ENCODE measurements at regions not wholly inside any gene's neighbourhood (a gene's known extent, or its start where the extent isn't known, plus 50 kb on each side); places are given as distances from the start of the nearest gene placed in this dataset.

GRCh38 chrX:26871967-26872366 is 591.2 kb downstream of the PPP4R3C start:
- DNase-seq (ENCODE audit: low read depth, low spot score), result no peak
- no peak for TF ChIP-seq CTCF (IDR thresholded peaks at IDR 0.05; ENCODE audit: low read depth, low read length)
- no peak overlapping the region for H3K4me3 ChIP-seq (ENCODE audit: low read depth, low read length)
- in situ Hi-C loops (cut with HindIII; ENCODE audit: low sequenced_read_pairs), result no loop called here

- peak; percentile 34 for DNase-seq (ENCODE audit: low read depth, low spot score)
- TF ChIP-seq CTCF (IDR thresholded peaks at IDR 0.05; ENCODE audit: low read depth, low read length), result peak; percentile 36
- H3K4me3 ChIP-seq (ENCODE audit: low read depth, low read length), result no peak overlapping the region
- in situ Hi-C loops (cut with HindIII; ENCODE audit: low sequenced_read_pairs), result no loop called here
These were observed 611.2 kb downstream of the PPP4R3C start for GRCh38 chrX:26851981-26852380.

- in situ Hi-C loops (cut with HindIII; ENCODE audit: low sequenced_read_pairs), result no loop called here
- H3K4me3 ChIP-seq (ENCODE audit: low read depth, low read length), result no peak overlapping the region
- peak; percentile 28 for DNase-seq (ENCODE audit: low read depth, low spot score)
- TF ChIP-seq CTCF (IDR thresholded peaks at IDR 0.05; ENCODE audit: low read depth, low read length), result no peak
These were observed 614.6 kb downstream of the PPP4R3C start for GRCh38 chrX:26848511-26848910.

GRCh38 chrX:26845056-26845455 is 618.1 kb downstream of the PPP4R3C start:
- H3K4me3 ChIP-seq (ENCODE audit: low read depth, low read length), result no peak overlapping the region
- in situ Hi-C loops (cut with HindIII; ENCODE audit: low sequenced_read_pairs), result no loop called here
- DNase-seq (ENCODE audit: low read depth, low spot score), result peak; percentile 68
- TF ChIP-seq CTCF (IDR thresholded peaks at IDR 0.05; ENCODE audit: low read depth, low read length), result no peak

GRCh38 chrX:26822448-26822847 is 606.5 kb downstream of the MAGEB5 start:
- H3K4me3 ChIP-seq (ENCODE audit: low read depth, low read length), result no peak overlapping the region
- no peak for TF ChIP-seq CTCF (IDR thresholded peaks at IDR 0.05; ENCODE audit: low read depth, low read length)
- in situ Hi-C loops (cut with HindIII; ENCODE audit: low sequenced_read_pairs), result no loop called here
- DNase-seq (ENCODE audit: low read depth, low spot score), result no peak

- in situ Hi-C loops (cut with HindIII; ENCODE audit: low sequenced_read_pairs), result no loop called here
- TF ChIP-seq CTCF (IDR thresholded peaks at IDR 0.05; ENCODE audit: low read depth, low read length), result no peak
- no peak overlapping the region for H3K4me3 ChIP-seq (ENCODE audit: low read depth, low read length)
- no peak for DNase-seq (ENCODE audit: low read depth, low spot score)
These were observed 573.8 kb downstream of the MAGEB5 start for GRCh38 chrX:26789751-26790150.

All from astrocyte of the spinal cord (primary cell).